CD4-positive, alpha-beta T cell treated with Interleukin-17A for 4 hours (primary cell): ENCODE measurements at regions not wholly inside any gene's neighbourhood (a gene's known extent, or its start where the extent isn't known, plus 50 kb on each side); places are given as distances from the start of the nearest gene placed in this dataset.
"Not testable (repeated sequence)": the region's sequence is repeated elsewhere in the genome, so short reads cannot be mapped to it uniquely, and the experiment has no call there.

Source experiments
- DNase-seq: peaks from one replicate; pipeline ENCODE4 v3.0.0-alpha.2; 2020; ENCODE audit warnings: mixed read lengths

DNA sequence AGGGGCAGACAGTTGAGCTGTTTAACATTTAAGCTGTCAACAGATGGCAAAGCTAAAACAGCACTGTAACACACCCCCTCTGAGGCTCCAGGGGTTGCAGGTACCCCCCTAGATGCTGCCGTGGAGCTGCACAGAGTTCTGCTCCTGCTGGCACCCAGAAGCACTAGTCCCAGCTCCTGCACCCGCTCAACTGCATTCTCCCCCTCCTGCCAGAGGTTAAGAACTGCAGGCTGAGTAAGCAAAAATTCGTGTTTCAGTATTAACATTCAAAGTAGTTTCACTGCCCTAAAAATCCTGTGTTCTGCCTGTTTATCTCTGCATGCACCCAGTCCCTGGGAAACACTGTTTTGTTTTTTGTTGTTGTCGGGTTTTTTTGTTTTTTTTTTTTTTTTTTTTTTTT is 790.8 kb upstream of the KCND2 start:
- DNase-seq = no peak

- no peak for DNase-seq
Measured at GRCh38 chr7:119482671-119483070, 790.3 kb upstream of the KCND2 start.

DNA sequence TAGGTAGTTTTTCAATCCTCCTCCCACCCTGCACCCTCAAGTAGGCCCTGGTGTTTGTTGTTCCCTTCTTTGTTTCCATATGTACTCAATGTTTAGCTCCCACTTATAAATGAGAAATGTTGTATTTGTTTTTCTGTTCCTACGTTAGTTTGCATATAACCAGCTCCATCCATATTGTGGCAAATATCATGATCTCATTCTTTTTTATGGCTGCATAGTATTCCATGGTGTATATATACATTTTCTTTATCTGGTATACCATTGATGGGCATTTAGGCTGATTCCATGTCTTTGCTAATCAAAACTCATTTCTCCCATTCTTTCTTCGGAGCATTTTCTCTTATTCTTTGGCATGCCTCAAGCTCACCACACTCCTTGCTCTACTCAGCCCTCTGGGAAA is 789.6 kb upstream of the KCND2 start:
- no peak for DNase-seq

DNA sequence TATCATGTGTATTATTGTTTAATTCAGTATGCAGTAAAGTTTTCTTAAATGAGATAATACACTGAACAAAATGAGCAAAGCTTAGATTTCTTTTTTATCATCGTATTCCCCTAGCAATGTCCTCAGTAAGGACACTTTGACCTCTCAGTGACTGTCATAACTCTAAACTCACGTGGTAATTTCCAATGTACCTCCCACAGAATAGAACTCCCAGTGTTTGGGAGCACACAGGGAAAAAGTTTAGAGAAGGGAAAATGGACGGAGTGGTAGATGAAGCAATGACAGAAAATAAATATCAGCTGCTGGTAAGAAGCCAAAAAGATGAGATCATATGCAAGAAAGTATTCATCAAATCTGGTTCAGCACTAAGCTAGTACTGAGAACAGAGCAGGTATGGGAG is 758.6 kb upstream of the KCND2 start:
- no peak for DNase-seq

DNA sequence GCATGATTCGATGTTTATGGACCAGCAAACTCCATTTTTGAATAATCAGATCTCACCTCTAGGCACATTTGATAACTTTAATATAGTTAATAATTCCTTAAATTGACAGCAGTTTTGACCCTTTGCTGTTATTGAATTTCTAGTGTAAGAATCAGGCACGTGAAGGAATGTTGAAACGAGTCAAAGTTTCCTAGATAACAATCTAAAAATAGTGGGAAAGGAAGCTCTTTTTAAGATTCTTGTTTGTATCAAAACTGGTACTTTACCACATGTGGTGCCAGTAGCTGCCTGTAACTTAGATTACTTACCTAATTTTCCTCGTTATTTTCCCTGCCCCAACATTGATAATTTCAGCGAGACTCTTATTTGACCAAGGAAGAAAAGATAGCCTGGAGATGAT is 757.8 kb upstream of the KCND2 start:
- DNase-seq = no peak

DNA sequence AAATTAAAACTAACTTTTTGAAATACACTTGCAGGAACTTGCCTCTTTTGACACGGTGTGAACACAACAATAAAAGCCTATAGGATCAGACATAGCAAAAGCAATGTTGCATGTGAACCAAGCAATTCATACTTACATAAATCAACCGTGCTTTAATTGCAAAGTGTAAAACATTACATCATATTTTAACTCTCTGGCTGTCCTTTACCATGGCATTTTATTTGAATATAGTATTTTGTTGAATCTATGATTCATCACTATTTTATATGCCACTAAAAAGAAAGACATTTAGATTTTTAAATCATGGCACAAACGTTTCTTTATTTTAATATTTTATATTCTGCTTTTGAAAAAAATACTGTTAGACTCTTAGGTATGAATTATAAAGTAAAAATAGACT is 757.0 kb upstream of the KCND2 start:
- no peak for DNase-seq

- no peak for DNase-seq
Measured at GRCh38 chr7:119522263-119522662, 750.7 kb upstream of the KCND2 start.

GRCh38 chr7:119522698-119523097 is 750.3 kb upstream of the KCND2 start:
- no peak for DNase-seq

DNA sequence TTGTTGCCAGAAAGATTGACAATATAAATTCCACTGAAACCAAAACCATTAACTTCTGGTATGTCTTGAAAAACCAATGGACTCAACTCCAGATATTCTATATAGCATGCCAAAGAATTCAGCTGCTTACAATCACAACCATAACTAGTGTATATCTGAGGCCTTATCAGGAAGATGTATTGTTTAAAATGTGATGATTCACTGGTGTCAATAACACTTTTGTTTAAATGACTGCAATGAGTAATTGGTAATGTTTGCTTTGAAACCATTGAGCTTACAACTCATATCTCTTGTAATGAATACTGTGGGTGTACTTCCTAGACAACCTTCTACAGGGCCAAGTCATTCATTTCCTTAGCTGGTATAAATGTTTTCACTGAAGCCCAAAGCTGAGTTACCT is 727.9 kb upstream of the KCND2 start:
- DNase-seq = no peak

GRCh38 chr7:119555788-119556187 is 717.2 kb upstream of the KCND2 start:
- DNase-seq = no peak

GRCh38 chr7:119556436-119556835 is 716.5 kb upstream of the KCND2 start:
- DNase-seq = no peak

DNA sequence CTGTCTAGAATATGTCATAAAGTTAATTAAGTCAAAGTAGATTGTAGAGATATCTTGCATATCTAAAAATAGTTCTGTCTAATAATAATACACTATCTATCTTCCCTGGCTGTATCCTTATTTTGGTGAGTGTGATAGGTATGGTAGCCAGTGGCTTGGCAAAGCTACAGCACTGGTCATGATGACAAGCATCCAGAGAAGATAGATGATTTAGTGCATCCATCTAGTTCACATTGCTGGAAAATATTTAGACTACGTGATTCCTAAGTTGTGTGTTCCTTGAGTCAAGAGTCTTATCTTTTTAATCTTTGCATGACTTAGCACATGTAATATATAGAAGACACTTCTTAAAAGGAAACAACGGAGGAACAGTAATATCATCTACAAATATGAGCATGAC is 711.2 kb upstream of the KCND2 start:
- DNase-seq = no peak

GRCh38 chr7:119562839-119563238 is 710.1 kb upstream of the KCND2 start:
- no peak for DNase-seq

DNA sequence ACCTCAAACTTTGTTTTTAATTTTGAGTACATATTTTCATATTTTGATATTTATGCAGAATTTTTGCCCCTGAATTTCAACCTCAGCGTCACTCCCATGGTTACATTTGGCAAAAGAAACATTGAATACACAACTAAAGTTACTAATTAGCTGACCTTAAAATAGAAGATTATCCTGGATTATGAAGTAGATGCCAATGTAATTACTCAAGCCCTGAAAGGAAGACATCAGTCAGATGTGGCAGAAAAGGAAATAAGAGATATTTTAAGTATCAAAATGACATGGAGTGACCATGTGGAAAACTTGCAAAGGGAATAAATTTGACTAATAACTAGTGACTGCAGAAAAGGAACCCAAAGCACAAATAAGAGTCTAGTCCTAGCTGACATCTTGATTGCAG is 701.3 kb upstream of the KCND2 start:
- no peak for DNase-seq

GRCh38 chr7:119572132-119572531 is 700.8 kb upstream of the KCND2 start:
- no peak for DNase-seq

DNA sequence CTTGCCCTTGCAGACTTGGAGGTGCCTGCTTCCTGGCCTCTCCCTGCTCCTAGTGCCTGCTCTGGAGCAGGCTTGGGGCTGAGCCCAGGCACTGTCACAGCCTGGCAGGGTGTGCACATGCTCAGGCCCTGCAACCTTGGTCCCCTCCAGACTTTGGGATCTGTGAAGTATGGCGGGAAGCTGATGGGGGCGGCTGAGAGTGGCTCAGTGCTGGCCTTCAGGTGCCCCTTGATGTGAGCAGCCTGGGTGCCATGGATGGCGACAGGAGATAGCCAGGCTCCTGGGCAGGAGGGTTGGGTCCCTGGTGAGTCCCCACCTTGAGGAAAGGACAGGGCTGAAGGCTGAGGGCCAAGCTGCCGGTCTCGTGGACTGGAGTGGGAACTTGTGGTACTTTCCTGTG is 700.4 kb upstream of the KCND2 start:
- no peak for DNase-seq

DNA sequence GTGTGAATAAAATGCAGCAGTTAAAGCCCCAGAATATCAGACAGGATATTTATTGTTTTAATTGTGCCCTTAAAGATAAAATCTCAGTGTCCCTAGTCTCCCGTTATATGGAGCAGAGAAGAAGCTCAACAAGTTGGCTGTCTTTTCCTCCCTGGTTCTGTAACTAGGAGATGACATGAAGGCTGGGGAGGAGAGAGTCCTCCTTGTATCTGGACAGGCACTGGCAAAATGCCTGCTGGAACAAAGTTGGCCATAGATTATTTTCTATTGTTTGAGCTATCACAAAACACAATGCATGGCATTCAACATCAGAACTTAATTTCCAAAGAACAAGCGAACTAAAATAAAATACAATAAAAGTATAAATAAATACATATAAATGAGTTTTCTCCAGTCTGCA is 694.9 kb upstream of the KCND2 start:
- DNase-seq = no peak

DNA sequence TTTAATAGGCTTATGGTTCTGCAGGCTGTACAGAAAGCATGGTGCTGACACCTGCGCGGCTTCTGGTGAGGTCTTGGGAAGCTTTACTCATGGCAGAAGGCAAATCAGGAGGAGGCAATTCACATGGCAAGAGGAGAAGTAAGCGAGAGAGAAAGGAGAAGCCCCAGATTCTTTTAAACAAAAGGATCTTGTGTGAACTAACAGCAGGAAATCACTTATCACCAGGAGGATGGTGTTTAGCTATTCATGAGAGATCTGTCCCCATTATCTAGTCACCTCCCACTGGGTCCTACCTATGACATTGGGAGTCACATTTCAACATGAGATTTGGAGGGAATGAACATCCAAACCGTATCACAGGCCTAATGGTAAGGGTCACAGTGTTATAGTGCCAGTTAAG is 678.0 kb upstream of the KCND2 start:
- DNase-seq = no peak

DNA sequence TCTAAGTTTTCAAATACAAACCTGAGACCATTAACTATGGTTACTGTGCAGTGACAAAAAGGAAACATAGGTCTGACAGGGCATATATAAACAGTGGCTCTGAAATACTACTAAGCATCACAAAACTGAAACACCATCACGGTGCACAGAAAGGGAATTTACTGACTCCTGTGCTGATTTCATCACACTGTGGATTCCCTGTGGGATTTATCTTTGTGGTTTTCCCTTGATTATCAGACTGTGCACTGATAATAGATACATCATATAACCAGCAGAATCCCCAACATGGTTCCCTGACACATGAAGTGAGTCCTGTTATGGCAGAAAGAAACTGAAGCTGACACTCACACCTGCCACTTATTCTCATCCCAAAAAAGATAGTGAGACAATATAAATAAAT is 676.3 kb upstream of the KCND2 start:
- no peak for DNase-seq

- DNase-seq = no peak
Measured at GRCh38 chr7:119606297-119606696, 666.7 kb upstream of the KCND2 start.

DNA sequence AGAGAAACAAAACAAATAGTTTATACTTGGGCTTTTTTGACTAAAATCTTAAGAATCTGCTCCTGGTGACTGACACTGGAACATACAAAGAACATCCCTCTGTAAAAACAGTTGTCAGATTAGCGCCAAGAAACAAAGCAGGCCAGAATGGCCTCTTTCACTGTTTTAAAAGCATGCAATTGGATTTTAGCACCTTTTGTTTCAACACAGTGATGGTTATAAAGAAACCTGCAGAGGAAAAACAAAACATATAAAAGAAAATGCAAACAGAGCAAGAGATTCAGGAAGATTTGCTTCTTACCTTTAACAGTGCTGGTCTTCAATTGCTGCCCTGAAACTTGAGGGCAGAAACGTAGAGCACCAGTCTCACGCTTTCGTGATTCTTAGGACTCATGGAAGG is 652.2 kb upstream of the KCND2 start:
- no peak for DNase-seq

GRCh38 chr7:119623427-119623826 is 649.5 kb upstream of the KCND2 start:
- DNase-seq = no peak

GRCh38 chr7:119630406-119630969 is 642.5 kb upstream of the KCND2 start:
- no peak for DNase-seq

DNA sequence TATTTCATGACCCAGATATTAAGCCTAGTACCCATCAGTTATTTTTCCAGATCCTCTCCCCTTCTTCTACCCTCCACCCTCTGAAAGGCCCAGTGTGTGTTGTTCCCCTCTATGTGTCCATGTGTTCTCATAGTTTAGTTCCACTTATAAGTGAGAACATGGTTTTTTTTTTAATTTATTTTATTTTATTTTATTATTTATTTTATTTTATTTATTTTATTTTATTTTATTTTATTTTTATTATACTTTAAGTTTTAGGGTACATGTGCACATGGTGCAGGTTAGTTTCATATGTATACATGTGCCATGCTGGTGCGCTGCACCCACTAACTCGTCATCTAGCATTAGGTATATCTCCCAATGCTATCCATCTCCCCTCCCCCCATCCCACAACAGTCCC is 639.2 kb upstream of the KCND2 start:
- DNase-seq = not testable (repeated sequence)

DNA sequence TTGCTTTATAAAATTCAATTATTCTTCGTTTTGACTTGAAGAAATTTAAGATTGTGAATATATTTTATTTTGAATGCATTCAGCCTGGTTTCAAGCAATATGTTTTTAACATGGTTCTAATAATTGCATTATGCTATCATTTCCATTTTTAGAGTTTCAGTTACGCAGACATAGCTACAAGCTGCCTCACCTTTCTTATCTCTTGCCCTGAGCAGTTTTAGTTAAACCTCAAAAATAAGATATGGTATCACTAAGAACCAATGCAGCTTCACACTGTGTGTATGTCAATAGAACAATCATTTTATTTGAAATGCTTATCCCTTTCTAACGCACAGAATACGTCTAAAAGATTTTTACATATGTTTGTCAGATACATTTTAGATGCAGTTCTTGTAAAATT is 632.6 kb upstream of the KCND2 start:
- DNase-seq = no peak

DNA sequence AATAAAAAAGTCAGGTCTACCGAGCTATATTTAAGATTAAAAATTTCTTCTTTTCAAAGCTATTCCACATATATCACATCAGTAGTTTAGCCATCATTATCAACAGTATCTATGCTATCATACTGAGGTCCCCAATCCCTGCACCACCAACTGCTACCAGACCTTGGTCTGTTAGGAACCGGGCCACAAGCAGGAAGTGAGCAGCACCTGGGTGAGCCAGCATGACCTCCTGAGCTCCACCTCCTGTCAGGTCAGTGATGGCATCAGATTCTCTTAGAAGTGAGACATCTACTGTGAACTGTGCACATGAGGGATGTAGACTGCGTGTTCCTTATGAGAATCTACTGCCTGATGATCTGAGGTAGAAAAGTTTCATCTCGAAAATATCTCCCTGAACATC is 632.1 kb upstream of the KCND2 start:
- DNase-seq = no peak
